ENCODE measurements at regions not wholly inside any gene's neighbourhood (a gene's known extent, or its start where the extent isn't known, plus 50 kb on each side); places are given as distances from the start of the nearest gene placed in this dataset.

- no peak for TF ChIP-seq CTCF (IDR thresholded peaks at IDR 0.05)
- TF ChIP-seq POLR2AphosphoS5 (IDR thresholded peaks at IDR 0.05), result no peak
Measured at GRCh38 chr20:47430862-47431588, 70.7 kb upstream of the NCOA3 start.

Measured in stomach (tissue), 4 donors.